WTC11 (cell line): ENCODE measurements at regions not wholly inside any gene's neighbourhood (a gene's known extent, or its start where the extent isn't known, plus 50 kb on each side); places are given as distances from the start of the nearest gene placed in this dataset.

Experiments used
- ATAC-seq: fragments of 200-7000 bp; cut with Tn5 transposase; 2 replicates; pipeline ENCODE4 v1.10.0; 2021; ENCODE audit warnings: mild to moderate bottlenecking, moderate library complexity
- CTCF ChIA-PET: fragments of 300-600 bp; sonication (Branson Sonifier 250); formaldehyde crosslinking; loops from one replicate; lab custom pipeline; 2021; ENCODE audit warnings: antibody characterized with exemption; lab: Charles Lee
- POLR2A ChIA-PET: fragments of 350-600 bp; sonication (Branson Sonifier 250); formaldehyde crosslinking; loops from one replicate; lab custom pipeline; 2021; ENCODE audit warnings: antibody characterized with exemption; lab: Charles Lee
- DNase-seq: peaks from one replicate; pipeline ENCODE4 v3.0.0; 2021; ENCODE audit warnings: low spot score
- H3K27ac Mint-ChIP-seq: 2 replicates; pipeline ENCODE4 v1.8.0; 2021; ENCODE audit warnings: mixed read lengths
- H3K27me3 Mint-ChIP-seq: 2 replicates; pipeline ENCODE4 v1.8.0; 2021; ENCODE audit warnings: low read depth, mild to moderate bottlenecking, moderate library complexity, mixed read lengths
- H3K36me3 Mint-ChIP-seq: 2 replicates; pipeline ENCODE4 v1.8.0; 2021; ENCODE audit warnings: mixed read lengths
- H3K4me1 Mint-ChIP-seq: 2 replicates; pipeline ENCODE4 v1.8.0; 2022; ENCODE audit warnings: mixed read lengths
- H3K4me3 Mint-ChIP-seq: 2 replicates; pipeline ENCODE4 v1.8.0; 2021; ENCODE audit warnings: mild to moderate bottlenecking, moderate library complexity, mixed read lengths
- H3K9me3 Mint-ChIP-seq: 2 replicates; pipeline ENCODE4 v1.8.0; 2021; ENCODE audit warnings: mixed read lengths
- CREB1 ChIP-seq: sonication (generic); formaldehyde crosslinking; IDR thresholded peaks from 2 replicates; pipeline ENCODE4 v1.8.0; 2023; ENCODE audit warnings: mild to moderate bottlenecking, missing genetic modification reagents
- GABPB1 ChIP-seq: sonication (generic); formaldehyde crosslinking; IDR thresholded peaks from 2 replicates; pipeline ENCODE4 v1.8.1; 2023; ENCODE audit warnings: mild to moderate bottlenecking, missing genetic modification reagents
- HMGA2 ChIP-seq: fragments of 250-450 bp; sonication (Bioruptor Pico); IDR thresholded peaks from 2 replicates; pipeline ENCODE4 v1.4.0; 2021; ENCODE audit warnings: mild to moderate bottlenecking, moderate library complexity
- MXD4 ChIP-seq: fragments of 250-450 bp; sonication (Bioruptor Pico); IDR thresholded peaks from 2 replicates; pipeline ENCODE4 v1.8.0; 2021; ENCODE audit warnings: mild to moderate bottlenecking, moderate library complexity, borderline replicate concordance
- MYBL2 ChIP-seq: sonication (generic); formaldehyde crosslinking; IDR thresholded peaks from 2 replicates; pipeline ENCODE4 v1.8.1; 2023; ENCODE audit warnings: mild to moderate bottlenecking, moderate library complexity, missing genetic modification reagents
- NFE2L1 ChIP-seq: sonication (generic); formaldehyde crosslinking; IDR thresholded peaks from 2 replicates; pipeline ENCODE4 v1.8.1; 2023; ENCODE audit warnings: missing genetic modification reagents
- NFYB ChIP-seq: sonication (generic); formaldehyde crosslinking; conservative IDR thresholded peaks from 2 replicates; pipeline ENCODE4 v1.8.0; 2022; ENCODE audit warnings: low read depth, missing genetic modification reagents
- TCF7 ChIP-seq: sonication (generic); formaldehyde crosslinking; IDR thresholded peaks from 2 replicates; pipeline ENCODE4 v1.8.0; 2022; ENCODE audit warnings: mild to moderate bottlenecking, low read depth, missing genetic modification reagents, moderate library complexity
- ZNF232 ChIP-seq: sonication (generic); formaldehyde crosslinking; IDR thresholded peaks from 2 replicates; pipeline ENCODE4 v1.8.0; 2022; ENCODE audit warnings: mild to moderate bottlenecking, missing genetic modification reagents
- ZNF263 ChIP-seq: sonication (generic); formaldehyde crosslinking; IDR thresholded peaks from 2 replicates; pipeline ENCODE4 v1.8.1; 2022; ENCODE audit warnings: low read depth, mild to moderate bottlenecking, moderate library complexity, missing genetic modification reagents
- ZNF396 ChIP-seq: fragments of 250-450 bp; sonication (Bioruptor Pico); IDR thresholded peaks from 2 replicates; pipeline ENCODE4 v1.8.0; 2021; ENCODE audit warnings: mild to moderate bottlenecking, moderate library complexity, borderline replicate concordance
- TF ChIP-seq, protein P1 (sequence below): sonication (generic); formaldehyde crosslinking; IDR thresholded peaks from 2 replicates; pipeline ENCODE4 v1.8.1; 2022; ENCODE audit warnings: low read depth, missing genetic modification reagents, borderline replicate concordance
- TF ChIP-seq, protein P2 (sequence below): fragments of 200-600 bp; IDR thresholded peaks from 2 replicates; pipeline ENCODE4 v1.8.0; 2022; ENCODE audit warnings: antibody characterized with exemption
- TF ChIP-seq, protein P3 (sequence below): fragments of 250-450 bp; sonication (Bioruptor Pico); IDR thresholded peaks from 2 replicates; pipeline ENCODE4 v1.9.0; 2021; ENCODE audit warnings: mild to moderate bottlenecking
- TF ChIP-seq, protein P4 (sequence below): fragments of 250-450 bp; sonication (Bioruptor Pico); IDR thresholded peaks from 2 replicates; pipeline ENCODE4 v1.9.0; 2021; ENCODE audit warnings: moderate library complexity, mild to moderate bottlenecking, inconsistent platforms, borderline replicate concordance
- TF ChIP-seq, protein P5 (sequence below): sonication (generic); formaldehyde crosslinking; IDR thresholded peaks from 2 replicates; pipeline ENCODE4 v1.8.1; 2023; ENCODE audit warnings: mild to moderate bottlenecking, missing genetic modification reagents
- TF ChIP-seq, protein P6 (sequence below): sonication (generic); formaldehyde crosslinking; IDR thresholded peaks from 2 replicates; pipeline ENCODE4 v1.8.1; 2022; ENCODE audit warnings: mild to moderate bottlenecking, missing genetic modification reagents, moderate library complexity, borderline replicate concordance
- TF ChIP-seq, protein P7 (sequence below): fragments of 250-450 bp; sonication (Bioruptor Pico); conservative IDR thresholded peaks from 2 replicates; pipeline ENCODE4 v1.9.0; 2021; ENCODE audit warnings: mild to moderate bottlenecking

DNA sequence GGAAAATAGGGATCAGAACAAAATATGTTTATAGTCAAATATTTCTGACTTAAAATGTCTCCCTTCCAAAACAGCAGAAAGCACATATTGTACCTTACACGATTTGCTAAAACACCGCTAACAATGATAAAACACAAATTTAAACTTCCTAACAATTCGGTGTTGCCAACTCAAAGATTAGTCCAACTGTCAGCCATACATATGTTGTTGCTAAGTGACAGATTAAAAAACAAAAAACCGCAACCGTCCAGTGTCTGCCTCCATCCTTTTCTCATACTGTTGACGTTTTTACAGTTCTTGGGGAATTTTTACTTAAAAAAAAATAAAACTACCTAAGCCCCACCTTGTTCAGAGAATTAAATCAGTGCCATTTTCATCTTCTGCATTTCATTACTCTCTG lies 118.0 kb downstream of the RAB11FIP2 start (continued):
- TF ChIP-seq, protein P1, sequence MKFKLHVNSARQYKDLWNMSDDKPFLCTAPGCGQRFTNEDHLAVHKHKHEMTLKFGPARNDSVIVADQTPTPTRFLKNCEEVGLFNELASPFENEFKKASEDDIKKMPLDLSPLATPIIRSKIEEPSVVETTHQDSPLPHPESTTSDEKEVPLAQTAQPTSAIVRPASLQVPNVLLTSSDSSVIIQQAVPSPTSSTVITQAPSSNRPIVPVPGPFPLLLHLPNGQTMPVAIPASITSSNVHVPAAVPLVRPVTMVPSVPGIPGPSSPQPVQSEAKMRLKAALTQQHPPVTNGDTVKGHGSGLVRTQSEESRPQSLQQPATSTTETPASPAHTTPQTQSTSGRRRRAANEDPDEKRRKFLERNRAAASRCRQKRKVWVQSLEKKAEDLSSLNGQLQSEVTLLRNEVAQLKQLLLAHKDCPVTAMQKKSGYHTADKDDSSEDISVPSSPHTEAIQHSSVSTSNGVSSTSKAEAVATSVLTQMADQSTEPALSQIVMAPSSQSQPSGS (CRISPR knock-in tag), result no peak
- no peak for TF ChIP-seq MYBL2 (CRISPR knock-in tag)

DNA sequence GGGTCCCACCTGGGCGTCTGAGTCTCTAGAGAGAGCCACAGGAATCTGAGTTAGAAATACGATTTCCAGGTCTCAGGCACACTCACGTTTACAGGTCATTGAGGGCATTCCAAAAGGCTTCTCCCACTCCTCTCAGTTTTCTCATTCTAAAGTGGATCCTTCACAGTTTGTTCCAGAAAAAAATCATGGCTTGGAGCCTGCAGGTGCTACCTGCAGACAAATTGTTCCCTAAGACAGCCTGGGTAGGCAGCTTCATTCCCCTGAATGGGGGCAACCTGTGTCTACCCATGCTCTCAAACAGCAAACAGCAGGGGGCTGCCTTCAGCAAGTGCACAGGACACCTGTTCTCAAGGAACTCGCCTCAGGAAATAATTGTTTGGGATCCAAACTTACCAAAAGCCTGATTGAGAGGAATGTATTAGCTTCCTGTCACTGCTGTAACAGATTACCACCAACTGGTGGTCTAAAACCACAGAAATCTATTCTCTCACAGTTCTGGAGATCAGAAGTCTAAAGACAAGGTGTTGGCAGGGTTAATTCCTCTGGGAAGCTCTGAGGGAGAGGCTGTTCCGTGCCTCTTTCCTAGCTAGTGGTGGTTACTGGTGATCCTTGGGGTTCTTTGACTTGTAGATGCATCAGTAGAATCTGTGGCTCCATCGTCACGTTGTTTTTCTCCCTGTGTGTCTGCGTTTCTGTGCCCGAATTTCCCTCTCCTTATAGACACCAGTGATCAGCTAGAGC lies 117.2 kb downstream of the RAB11FIP2 start:
- Mint-ChIP-seq H3K27me3 (no peaks in the 10 kb centered on the region), H3K9me3 (peaks cover 12% of the 10 kb centered on the region), H3K4me1 (peaks cover 31% of the 10 kb centered on the region), H3K4me3 (no peak overlapping the region), H3K27ac (no peak overlapping the region), H3K36me3 (peaks cover 4% of the 10 kb centered on the region)
- CTCF ChIA-PET, result interaction anchor here (0.7 to 1.3 kb wide), 2 partner anchors 177 to 433 kb away, joined by 3 to 4 read pairs; no protein-coding TSS in a partner anchor
- ATAC-seq, result peak; percentile 68
- DNase-seq, result peak; percentile 54
- POLR2A ChIA-PET, result no interaction called here
- TF ChIP-seq, protein P2, sequence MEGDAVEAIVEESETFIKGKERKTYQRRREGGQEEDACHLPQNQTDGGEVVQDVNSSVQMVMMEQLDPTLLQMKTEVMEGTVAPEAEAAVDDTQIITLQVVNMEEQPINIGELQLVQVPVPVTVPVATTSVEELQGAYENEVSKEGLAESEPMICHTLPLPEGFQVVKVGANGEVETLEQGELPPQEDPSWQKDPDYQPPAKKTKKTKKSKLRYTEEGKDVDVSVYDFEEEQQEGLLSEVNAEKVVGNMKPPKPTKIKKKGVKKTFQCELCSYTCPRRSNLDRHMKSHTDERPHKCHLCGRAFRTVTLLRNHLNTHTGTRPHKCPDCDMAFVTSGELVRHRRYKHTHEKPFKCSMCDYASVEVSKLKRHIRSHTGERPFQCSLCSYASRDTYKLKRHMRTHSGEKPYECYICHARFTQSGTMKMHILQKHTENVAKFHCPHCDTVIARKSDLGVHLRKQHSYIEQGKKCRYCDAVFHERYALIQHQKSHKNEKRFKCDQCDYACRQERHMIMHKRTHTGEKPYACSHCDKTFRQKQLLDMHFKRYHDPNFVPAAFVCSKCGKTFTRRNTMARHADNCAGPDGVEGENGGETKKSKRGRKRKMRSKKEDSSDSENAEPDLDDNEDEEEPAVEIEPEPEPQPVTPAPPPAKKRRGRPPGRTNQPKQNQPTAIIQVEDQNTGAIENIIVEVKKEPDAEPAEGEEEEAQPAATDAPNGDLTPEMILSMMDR, result no peak
- TF ChIP-seq NFYB (CRISPR knock-in tag), result no peak
- TF ChIP-seq, protein P3, sequence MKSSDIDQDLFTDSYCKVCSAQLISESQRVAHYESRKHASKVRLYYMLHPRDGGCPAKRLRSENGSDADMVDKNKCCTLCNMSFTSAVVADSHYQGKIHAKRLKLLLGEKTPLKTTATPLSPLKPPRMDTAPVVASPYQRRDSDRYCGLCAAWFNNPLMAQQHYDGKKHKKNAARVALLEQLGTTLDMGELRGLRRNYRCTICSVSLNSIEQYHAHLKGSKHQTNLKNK, result no peak
- TF ChIP-seq, protein P4, sequence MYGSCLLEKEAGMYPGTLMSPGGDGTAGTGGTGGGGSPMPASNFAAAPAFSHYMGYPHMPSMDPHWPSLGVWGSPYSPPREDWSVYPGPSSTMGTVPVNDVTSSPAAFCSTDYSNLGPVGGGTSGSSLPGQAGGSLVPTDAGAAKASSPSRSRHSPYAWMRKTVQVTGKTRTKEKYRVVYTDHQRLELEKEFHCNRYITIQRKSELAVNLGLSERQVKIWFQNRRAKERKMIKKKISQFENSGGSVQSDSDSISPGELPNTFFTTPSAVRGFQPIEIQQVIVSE (CRISPR knock-in tag), result no peak

DNA sequence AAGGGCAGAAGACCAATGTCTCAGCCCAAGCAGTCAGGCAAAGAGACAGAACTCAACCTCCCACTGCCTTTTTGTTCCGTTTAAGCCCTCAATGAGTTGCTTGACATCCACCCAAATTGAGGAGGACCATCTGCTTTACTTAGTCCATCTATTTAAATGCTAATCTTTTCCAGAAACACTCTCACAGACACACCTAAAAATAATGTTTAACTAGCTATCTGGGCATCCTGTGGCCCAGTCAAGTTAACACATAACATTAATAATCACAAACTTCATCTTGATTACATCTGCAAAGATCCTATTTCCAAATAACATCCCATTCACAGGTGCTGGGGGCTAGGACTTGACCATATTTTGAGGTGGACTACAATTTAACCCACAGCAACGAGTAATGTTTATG lies 115.7 kb downstream of the RAB11FIP2 start:
- ChIA-PET CTCF (no interaction called here), POLR2A (no interaction called here)
- Mint-ChIP-seq H3K27ac (no peak overlapping the region), H3K9me3 (peaks cover 12% of the 10 kb centered on the region), H3K36me3 (peaks cover 4% of the 10 kb centered on the region), H3K27me3 (no peaks in the 10 kb centered on the region), H3K4me1 (peaks cover 47% of the 10 kb centered on the region), H3K4me3 (no peak overlapping the region)
- no peak for TF ChIP-seq ZNF396 (CRISPR knock-in tag)
- TF ChIP-seq NFE2L1 (CRISPR knock-in tag), result no peak
- TF ChIP-seq, protein P5, sequence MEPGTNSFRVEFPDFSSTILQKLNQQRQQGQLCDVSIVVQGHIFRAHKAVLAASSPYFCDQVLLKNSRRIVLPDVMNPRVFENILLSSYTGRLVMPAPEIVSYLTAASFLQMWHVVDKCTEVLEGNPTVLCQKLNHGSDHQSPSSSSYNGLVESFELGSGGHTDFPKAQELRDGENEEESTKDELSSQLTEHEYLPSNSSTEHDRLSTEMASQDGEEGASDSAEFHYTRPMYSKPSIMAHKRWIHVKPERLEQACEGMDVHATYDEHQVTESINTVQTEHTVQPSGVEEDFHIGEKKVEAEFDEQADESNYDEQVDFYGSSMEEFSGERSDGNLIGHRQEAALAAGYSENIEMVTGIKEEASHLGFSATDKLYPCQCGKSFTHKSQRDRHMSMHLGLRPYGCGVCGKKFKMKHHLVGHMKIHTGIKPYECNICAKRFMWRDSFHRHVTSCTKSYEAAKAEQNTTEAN (CRISPR knock-in tag), result no peak
- no peak for TF ChIP-seq MXD4
- no peak for TF ChIP-seq HMGA2
- TF ChIP-seq TCF7 (CRISPR knock-in tag), result no peak
- TF ChIP-seq, protein P6, sequence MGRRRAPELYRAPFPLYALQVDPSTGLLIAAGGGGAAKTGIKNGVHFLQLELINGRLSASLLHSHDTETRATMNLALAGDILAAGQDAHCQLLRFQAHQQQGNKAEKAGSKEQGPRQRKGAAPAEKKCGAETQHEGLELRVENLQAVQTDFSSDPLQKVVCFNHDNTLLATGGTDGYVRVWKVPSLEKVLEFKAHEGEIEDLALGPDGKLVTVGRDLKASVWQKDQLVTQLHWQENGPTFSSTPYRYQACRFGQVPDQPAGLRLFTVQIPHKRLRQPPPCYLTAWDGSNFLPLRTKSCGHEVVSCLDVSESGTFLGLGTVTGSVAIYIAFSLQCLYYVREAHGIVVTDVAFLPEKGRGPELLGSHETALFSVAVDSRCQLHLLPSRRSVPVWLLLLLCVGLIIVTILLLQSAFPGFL (CRISPR knock-in tag), result no peak
- TF ChIP-seq GABPB1 (CRISPR knock-in tag), result no peak
- no peak for TF ChIP-seq ZNF232 (CRISPR knock-in tag)
- no peak for TF ChIP-seq ZNF263 (CRISPR knock-in tag)
- TF ChIP-seq CREB1, result no peak
- no peak for TF ChIP-seq MYBL2 (CRISPR knock-in tag)
- TF ChIP-seq, protein P7, sequence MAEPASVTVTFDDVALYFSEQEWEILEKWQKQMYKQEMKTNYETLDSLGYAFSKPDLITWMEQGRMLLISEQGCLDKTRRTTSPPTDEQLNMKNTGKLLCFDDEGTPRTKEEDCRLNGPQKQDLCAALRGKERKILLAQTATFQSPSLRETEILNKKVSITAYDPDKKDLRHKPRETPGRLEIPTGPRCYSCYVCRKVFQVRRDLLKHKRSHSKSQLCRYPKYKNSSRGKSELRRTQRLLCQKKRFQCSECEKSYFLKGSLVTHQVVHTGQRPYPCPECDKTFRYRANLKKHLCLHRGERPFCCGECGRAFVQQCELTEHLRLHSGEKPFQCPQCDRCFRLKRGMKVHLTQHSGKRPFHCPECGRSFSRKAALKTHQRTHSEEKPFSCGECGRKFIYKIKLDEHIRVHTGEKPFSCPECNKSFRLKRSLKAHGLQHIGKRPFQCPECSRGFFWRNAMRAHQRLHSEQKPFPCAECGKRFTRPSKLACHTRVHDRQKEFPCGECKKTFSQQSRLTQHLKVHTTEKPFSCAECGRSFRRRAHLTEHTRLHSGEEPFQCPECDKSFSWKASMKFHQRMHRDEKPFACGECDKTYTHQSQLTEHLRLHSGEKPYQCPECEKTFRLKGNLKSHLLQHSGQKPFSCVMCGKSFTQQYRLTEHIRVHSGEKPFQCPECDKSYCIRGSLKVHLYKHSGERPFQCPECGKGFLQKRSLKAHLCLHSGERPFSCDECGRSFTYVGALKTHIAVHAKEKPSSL (CRISPR knock-in tag), result no peak
- ATAC-seq, result no peak
- DNase-seq, result no peak
